ENCODE measurements at regions not wholly inside any gene's neighbourhood (a gene's known extent, or its start where the extent isn't known, plus 50 kb on each side); places are given as distances from the start of the nearest gene placed in this dataset.

GRCh38 chr3:137065381-137065780 is 107.6 kb downstream of the IL20RB start:
- TF ChIP-seq CTCF (IDR thresholded peaks at IDR 0.05; ENCODE audit: insufficient read depth, low read length, poor library complexity, severe bottlenecking) (no peak), EZH2phosphoT487 (conservative IDR thresholded peaks at IDR 0.05; ENCODE audit: low read length) (no peak)

Data from SU-DHL-6 (cell line).